Astrocyte of the cerebellum (primary cell): ENCODE measurements at regions not wholly inside any gene's neighbourhood (a gene's known extent, or its start where the extent isn't known, plus 50 kb on each side); places are given as distances from the start of the nearest gene placed in this dataset.

Source experiments
- DNase-seq: peaks from one replicate; pipeline ENCODE4 v3.0.0-alpha.2; 2011; ENCODE audit warnings: low read depth
- H3K4me3 ChIP-seq: 2 replicates; pipeline ENCODE4 v1.5.1; 2011; ENCODE audit warnings: mild to moderate bottlenecking, low read depth, low read length, moderate library complexity
- CTCF ChIP-seq: IDR thresholded peaks from 2 replicates; pipeline ENCODE4 v1.5.1; 2012; ENCODE audit warnings: low read length, low read depth, moderate library complexity, mild to moderate bottlenecking; ENCODE audit errors: missing control alignments
- in situ Hi-C: cut with HindIII; loops from 2 replicates; pipeline ENCODE4 v1.10.0; 2017; ENCODE audit warnings: low sequenced_read_pairs

- TF ChIP-seq CTCF, result no peak
- in situ Hi-C loops, result no loop called here
- DNase-seq, result no peak
- H3K4me3 ChIP-seq, result no peak overlapping the region
These were observed 170.1 kb upstream of the B3GAT1 start for GRCh38 chr11:134581966-134582769.

- in situ Hi-C loops, result no loop called here
- H3K4me3 ChIP-seq, result no peak overlapping the region
- no peak for TF ChIP-seq CTCF
- no peak for DNase-seq
These were observed 169.1 kb upstream of the B3GAT1 start for GRCh38 chr11:134581121-134581626.

- H3K4me3 ChIP-seq, result no peak overlapping the region
- TF ChIP-seq CTCF, result no peak
- no peak for DNase-seq
- in situ Hi-C loops, result no loop called here
These were observed 168.6 kb upstream of the B3GAT1 start for GRCh38 chr11:134580610-134580975.

- TF ChIP-seq CTCF, result no peak
- DNase-seq, result no peak
- no peak overlapping the region for H3K4me3 ChIP-seq
- in situ Hi-C loops, result loop anchor here (10.0 kb wide), 1 partner anchor 165 kb away; no protein-coding TSS in a partner anchor
These were observed 167.9 kb upstream of the B3GAT1 start for GRCh38 chr11:134579724-134580609.

- no peak for DNase-seq
- in situ Hi-C loops, result loop anchor here (10.0 kb wide), 1 partner anchor 166 kb away; no protein-coding TSS in a partner anchor
These were observed 167.0 kb upstream of the B3GAT1 start for GRCh38 chr11:134578807-134579723.

More at GRCh38 chr11:134578807-134579723, 167.0 kb upstream of the B3GAT1 start:
- H3K4me3 ChIP-seq, result no peak overlapping the region
- no peak for TF ChIP-seq CTCF
